Epithelial cell of proximal tubule (primary cell): ENCODE measurements at regions not wholly inside any gene's neighbourhood (a gene's known extent, or its start where the extent isn't known, plus 50 kb on each side); places are given as distances from the start of the nearest gene placed in this dataset.
"Not testable (repeated sequence)": the region's sequence is repeated elsewhere in the genome, so short reads cannot be mapped to it uniquely, and the experiment has no call there.

ENCODE experiments used
- DNase-seq: peaks from one replicate; pipeline ENCODE4 v3.0.0-alpha.2; 2011; ENCODE audit warnings: low read depth
- H3K4me3 ChIP-seq: 2 replicates; pipeline ENCODE4 v1.5.1; 2011; ENCODE audit warnings: low read depth, mild to moderate bottlenecking, low read length
- CTCF ChIP-seq: conservative IDR thresholded peaks from 2 replicates; pipeline ENCODE4 v1.5.1; 2012; ENCODE audit warnings: low read depth, mild to moderate bottlenecking, low read length

GRCh38 chr5:36407396-36407795, 105.7 kb upstream of the RANBP3L start:
- no peak for DNase-seq
- no peak for TF ChIP-seq CTCF

GRCh38 chr5:36409711-36410110, 108.0 kb upstream of the RANBP3L start:
- H3K4me3 ChIP-seq, DNase-seq: not testable (repeated sequence)

More at GRCh38 chr5:36407396-36407795, 105.7 kb upstream of the RANBP3L start:
- no peak overlapping the region for H3K4me3 ChIP-seq

GRCh38 chr5:36410672-36411071, 109.0 kb upstream of the RANBP3L start:
- DNase-seq, H3K4me3 ChIP-seq: not testable (repeated sequence)

DNA sequence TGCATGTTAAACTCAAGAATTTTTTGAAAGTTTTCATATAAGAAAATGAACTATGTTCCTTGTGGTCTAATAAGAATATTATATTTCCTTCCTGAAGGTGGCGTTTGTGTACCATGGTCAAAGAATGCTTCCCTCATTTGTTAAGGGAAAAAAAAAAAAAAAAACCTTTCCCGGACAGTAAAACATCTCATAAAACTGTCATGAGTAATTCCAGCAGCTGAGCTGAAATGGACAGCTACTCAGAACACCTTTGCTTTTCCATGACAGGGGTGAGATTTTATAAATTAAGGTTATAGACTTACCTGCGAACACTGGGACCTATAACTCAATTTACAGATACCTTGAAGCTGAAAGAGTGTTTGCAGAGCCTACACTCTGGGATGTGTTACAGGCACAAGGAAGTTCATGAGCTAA, 113.2 kb upstream of the RANBP3L start:
- TF ChIP-seq CTCF, result peak; percentile 59
- no peak overlapping the region for H3K4me3 ChIP-seq
- DNase-seq, result no peak

- TF ChIP-seq CTCF, result no peak
- no peak for DNase-seq
- H3K4me3 ChIP-seq, result no peak overlapping the region
These were observed 114.9 kb upstream of the RANBP3L start for GRCh38 chr5:36416605-36417004.

DNA sequence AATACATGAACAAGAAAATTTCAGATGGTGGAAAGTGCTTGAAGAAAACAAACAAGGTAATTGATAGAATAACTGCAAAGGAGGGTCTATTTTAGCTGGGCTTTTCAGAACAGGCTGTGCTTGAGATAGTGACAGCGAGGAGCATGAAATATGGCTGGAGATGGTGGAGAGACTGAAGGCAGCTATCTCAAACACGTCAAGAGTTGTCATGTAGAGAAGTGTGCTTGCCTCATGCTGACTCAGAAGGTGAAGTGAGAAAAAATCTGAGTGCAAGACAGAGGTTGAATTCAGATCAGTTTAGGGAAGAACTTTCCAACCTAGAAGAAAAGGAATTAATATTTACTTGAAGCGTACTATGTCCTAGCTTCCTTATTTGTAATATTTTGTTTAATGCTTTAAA, 115.5 kb upstream of the RANBP3L start:
- no peak for TF ChIP-seq CTCF
- DNase-seq, result no peak
- no peak overlapping the region for H3K4me3 ChIP-seq

DNA sequence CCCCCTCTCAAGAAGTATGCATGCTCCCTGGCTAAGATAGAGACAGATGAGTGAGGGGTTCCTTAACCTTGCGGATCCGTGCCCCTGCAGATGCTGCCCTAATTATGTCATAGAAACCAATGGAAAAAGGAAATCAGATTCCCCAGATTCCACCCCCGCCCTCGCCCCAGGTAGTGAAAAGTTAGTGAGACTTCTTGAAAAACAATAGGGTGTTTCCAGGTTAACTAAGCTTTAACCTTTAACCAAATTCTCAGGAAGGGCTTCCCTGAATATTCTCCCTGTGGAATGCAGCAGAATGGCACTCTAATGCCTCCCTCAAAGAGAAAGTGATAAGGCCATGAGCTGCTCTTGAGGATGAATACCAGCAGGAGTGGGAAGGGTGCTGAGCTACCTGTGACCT, 116.0 kb upstream of the RANBP3L start:
- TF ChIP-seq CTCF, result no peak
- H3K4me3 ChIP-seq, result no peak overlapping the region
- DNase-seq, result no peak

DNA sequence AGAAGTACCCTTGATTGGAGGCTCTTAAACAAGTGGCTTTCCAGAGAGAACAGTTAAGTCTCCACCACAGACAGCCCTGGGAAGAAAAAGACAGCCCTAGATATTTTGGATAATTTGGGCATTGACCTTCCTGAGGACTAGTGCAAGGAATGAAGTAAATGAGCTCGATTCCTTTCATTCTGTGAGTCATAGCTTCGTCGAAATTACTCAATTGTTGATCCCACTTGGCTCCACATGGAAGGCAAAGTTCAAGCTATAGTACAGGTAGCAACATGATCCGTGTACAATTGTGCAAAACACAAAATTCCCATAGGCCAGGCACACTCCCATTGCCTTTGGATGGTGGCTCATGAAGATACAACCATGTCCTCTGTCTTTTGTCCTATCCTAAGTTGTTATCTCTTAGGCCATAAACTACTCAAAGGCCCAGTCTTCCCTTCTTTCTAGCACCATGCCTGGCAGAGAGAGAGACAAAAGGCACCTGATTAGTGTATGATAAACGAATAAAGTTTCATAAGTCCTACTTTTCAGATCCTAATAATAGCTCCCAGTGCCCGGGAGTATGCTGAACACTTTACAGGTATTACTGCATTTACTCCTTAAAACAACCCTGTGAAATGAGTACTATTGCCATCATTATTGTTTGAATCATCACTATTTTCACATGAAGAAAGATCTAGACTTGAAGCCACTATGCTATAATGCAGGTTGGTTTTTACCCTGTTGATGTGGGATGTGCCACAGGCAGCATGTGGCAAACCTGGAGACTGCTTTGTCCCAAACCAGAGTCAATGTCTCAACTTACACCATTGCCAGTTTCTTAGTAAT, 116.7 kb upstream of the RANBP3L start:
- H3K4me3 ChIP-seq, result no peak overlapping the region
- peak; percentile 61 for DNase-seq
- no peak for TF ChIP-seq CTCF
